ENCODE measurements at regions not wholly inside any gene's neighbourhood (a gene's known extent, or its start where the extent isn't known, plus 50 kb on each side); places are given as distances from the start of the nearest gene placed in this dataset.

DNA sequence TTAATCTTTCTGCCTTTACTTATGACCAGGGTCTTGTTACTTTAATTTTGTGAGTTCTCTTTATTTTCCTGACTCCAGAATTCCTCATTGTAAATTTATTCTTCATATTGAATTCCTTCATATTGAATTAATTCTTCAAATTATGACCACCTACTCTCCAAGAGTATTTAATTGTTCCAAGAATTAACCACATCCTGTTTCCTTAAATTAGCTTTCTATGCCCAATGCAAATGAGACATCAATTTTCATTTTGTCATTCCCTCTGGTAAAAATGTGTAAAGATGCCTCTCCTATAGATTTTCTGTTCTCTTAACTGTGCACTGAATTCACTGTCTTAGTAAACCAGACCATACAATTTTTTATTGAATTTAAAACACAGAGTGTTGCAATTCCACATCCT is 211.2 kb upstream of the GRIA4 start:
- DNase-seq (no peak), FAIRE-seq (no peak)
- no peaks in the 10 kb centered on the region for H3K4me1 ChIP-seq (ENCODE audit: control insufficient read depth in 3 of 3, insufficient read depth in 2 of 3, low read depth in 1 of 3, low read length in 2 of 3)
- H3K9me3 ChIP-seq (ENCODE audit: control insufficient read depth in 2 of 2, insufficient read depth in 1 of 2, low read depth in 1 of 2, low read length in 1 of 2) = no peaks in the 10 kb centered on the region
- no peaks in the 10 kb centered on the region for H3K27me3 ChIP-seq (ENCODE audit: control insufficient read depth in 3 of 3, insufficient read depth in 3 of 3, low read length in 3 of 3)
- H3K4me3 ChIP-seq (ENCODE audit: low read depth in 1 of 3, low read length in 3 of 3) = no peak overlapping the region
- H3K27ac ChIP-seq (ENCODE audit: low read depth in 1 of 3, low read length in 2 of 3) = no peak overlapping the region
- no peaks in the 10 kb centered on the region for H3K36me3 ChIP-seq (ENCODE audit: control insufficient read depth in 3 of 3, insufficient read depth in 2 of 3, low read depth in 1 of 3, low read length in 3 of 3)

DNA sequence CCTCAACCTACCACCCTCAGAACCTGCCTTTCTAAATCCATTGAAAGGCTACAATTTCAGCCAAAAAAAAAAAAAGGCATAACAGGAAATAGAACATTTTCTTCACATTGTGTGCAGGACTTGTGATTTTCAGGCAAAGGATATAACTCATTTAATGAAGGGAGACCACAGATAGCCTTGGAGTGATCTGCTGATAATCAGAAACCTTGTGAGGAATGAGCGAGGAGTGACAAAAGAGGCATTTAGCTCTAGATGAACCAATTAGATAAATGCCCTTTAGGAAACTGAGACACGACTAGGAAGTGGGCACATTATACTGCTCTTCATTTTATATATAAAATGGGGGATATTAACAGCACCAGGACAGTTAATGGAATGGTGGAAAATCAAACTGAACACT is 216.5 kb upstream of the GRIA4 start:
- no peak overlapping the region for H3K4me3 ChIP-seq (ENCODE audit: low read depth in 1 of 3, low read length in 3 of 3)
- FAIRE-seq = no peak
- H3K4me1 ChIP-seq (ENCODE audit: control insufficient read depth in 3 of 3, insufficient read depth in 2 of 3, low read depth in 1 of 3, low read length in 2 of 3) = no peaks in the 10 kb centered on the region
- H3K9me3 ChIP-seq (ENCODE audit: control insufficient read depth in 2 of 2, insufficient read depth in 1 of 2, low read depth in 1 of 2, low read length in 1 of 2) = no peaks in the 10 kb centered on the region
- DNase-seq = no peak
- no peaks in the 10 kb centered on the region for H3K36me3 ChIP-seq (ENCODE audit: control insufficient read depth in 3 of 3, insufficient read depth in 2 of 3, low read depth in 1 of 3, low read length in 3 of 3)
- no peaks in the 10 kb centered on the region for H3K27me3 ChIP-seq (ENCODE audit: control insufficient read depth in 3 of 3, insufficient read depth in 3 of 3, low read length in 3 of 3)
- WGBS, 3 donors = 77 to 89% (median 78%) methylated on average over 2 of the region's 2 CpGs
- no peak overlapping the region for H3K27ac ChIP-seq (ENCODE audit: low read depth in 1 of 3, low read length in 2 of 3)

GRCh38 chr11:105392556-105392955 is 217.3 kb upstream of the GRIA4 start:
- WGBS, 3 donors = 80 to 94% (median 83%) methylated on average over 1 of the region's 1 CpG
- Histone ChIP-seq H3K27ac (ENCODE audit: low read depth in 1 of 3, low read length in 2 of 3) (no peak overlapping the region), H3K4me3 (ENCODE audit: low read depth in 1 of 3, low read length in 3 of 3) (no peak overlapping the region), H3K9me3 (ENCODE audit: control insufficient read depth in 2 of 2, insufficient read depth in 1 of 2, low read depth in 1 of 2, low read length in 1 of 2) (no peaks in the 10 kb centered on the region), H3K27me3 (ENCODE audit: control insufficient read depth in 3 of 3, insufficient read depth in 3 of 3, low read length in 3 of 3) (no peaks in the 10 kb centered on the region), H3K36me3 (ENCODE audit: control insufficient read depth in 3 of 3, insufficient read depth in 2 of 3, low read depth in 1 of 3, low read length in 3 of 3) (no peaks in the 10 kb centered on the region), H3K4me1 (ENCODE audit: control insufficient read depth in 3 of 3, insufficient read depth in 2 of 3, low read depth in 1 of 3, low read length in 2 of 3) (no peaks in the 10 kb centered on the region)
- FAIRE-seq = no peak
- peak in 1 of 2 donors; percentile 8 for DNase-seq

DNA sequence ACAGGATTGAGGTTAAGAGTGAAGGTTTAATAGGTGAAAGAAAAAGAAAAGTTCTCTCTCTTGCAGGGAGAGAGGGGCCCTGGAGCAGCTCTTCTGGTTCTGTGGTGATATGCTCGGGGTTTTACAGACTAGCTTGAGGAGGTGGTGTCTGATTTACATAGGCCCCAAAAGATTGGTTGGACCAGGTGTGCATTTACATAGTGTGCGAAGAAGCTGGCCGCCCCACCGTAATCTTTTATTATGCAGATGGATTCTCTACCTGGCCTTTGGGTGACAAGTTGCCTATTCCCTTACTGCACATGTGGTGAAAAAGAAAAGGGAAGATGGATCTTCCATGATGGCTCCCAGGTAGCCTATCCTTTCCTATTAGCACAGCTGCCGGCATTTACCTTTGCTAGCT is 219.9 kb upstream of the GRIA4 start:
- Histone ChIP-seq H3K36me3 (ENCODE audit: control insufficient read depth in 3 of 3, insufficient read depth in 2 of 3, low read depth in 1 of 3, low read length in 3 of 3) (no peaks in the 10 kb centered on the region), H3K4me3 (ENCODE audit: low read depth in 1 of 3, low read length in 3 of 3) (no peak overlapping the region), H3K9me3 (ENCODE audit: control insufficient read depth in 2 of 2, insufficient read depth in 1 of 2, low read depth in 1 of 2, low read length in 1 of 2) (no peaks in the 10 kb centered on the region), H3K27me3 (ENCODE audit: control insufficient read depth in 3 of 3, insufficient read depth in 3 of 3, low read length in 3 of 3) (no peaks in the 10 kb centered on the region), H3K27ac (ENCODE audit: low read depth in 1 of 3, low read length in 2 of 3) (no peak overlapping the region), H3K4me1 (ENCODE audit: control insufficient read depth in 3 of 3, insufficient read depth in 2 of 3, low read depth in 1 of 3, low read length in 2 of 3) (no peaks in the 10 kb centered on the region)
- DNase-seq = no peak
- FAIRE-seq = no peak
- WGBS, 3 donors = 92 to 95% (median 95%) methylated on average over 5 of the region's 5 CpGs

- FAIRE-seq = peak; percentile 59
- Histone ChIP-seq H3K4me3 (ENCODE audit: low read depth in 1 of 3, low read length in 3 of 3) (no peak overlapping the region), H3K27me3 (ENCODE audit: control insufficient read depth in 3 of 3, insufficient read depth in 3 of 3, low read length in 3 of 3) (no peaks in the 10 kb centered on the region), H3K27ac (ENCODE audit: low read depth in 1 of 3, low read length in 2 of 3) (no peak overlapping the region), H3K4me1 (ENCODE audit: control insufficient read depth in 3 of 3, insufficient read depth in 2 of 3, low read depth in 1 of 3, low read length in 2 of 3) (no peaks in the 10 kb centered on the region), H3K9me3 (ENCODE audit: control insufficient read depth in 2 of 2, insufficient read depth in 1 of 2, low read depth in 1 of 2, low read length in 1 of 2) (no peaks in the 10 kb centered on the region), H3K36me3 (ENCODE audit: control insufficient read depth in 3 of 3, insufficient read depth in 2 of 3, low read depth in 1 of 3, low read length in 3 of 3) (no peaks in the 10 kb centered on the region)
- no peak for DNase-seq
Observed at GRCh38 chr11:105388006-105388405, 221.9 kb upstream of the GRIA4 start.

- Histone ChIP-seq H3K27me3 (ENCODE audit: control insufficient read depth in 3 of 3, insufficient read depth in 3 of 3, low read length in 3 of 3) (no peaks in the 10 kb centered on the region), H3K9me3 (ENCODE audit: control insufficient read depth in 2 of 2, insufficient read depth in 1 of 2, low read depth in 1 of 2, low read length in 1 of 2) (no peaks in the 10 kb centered on the region), H3K4me1 (ENCODE audit: control insufficient read depth in 3 of 3, insufficient read depth in 2 of 3, low read depth in 1 of 3, low read length in 2 of 3) (no peaks in the 10 kb centered on the region), H3K36me3 (ENCODE audit: control insufficient read depth in 3 of 3, insufficient read depth in 2 of 3, low read depth in 1 of 3, low read length in 3 of 3) (no peaks in the 10 kb centered on the region), H3K27ac (ENCODE audit: low read depth in 1 of 3, low read length in 2 of 3) (no peak overlapping the region), H3K4me3 (ENCODE audit: low read depth in 1 of 3, low read length in 3 of 3) (no peak overlapping the region)
- 72 to 92% (median 89%) methylated on average over 3 of the region's 3 CpGs for WGBS, 3 donors
- FAIRE-seq = no peak
- DNase-seq = no peak
Observed at GRCh38 chr11:105381941-105382340, 227.9 kb upstream of the GRIA4 start.

DNA sequence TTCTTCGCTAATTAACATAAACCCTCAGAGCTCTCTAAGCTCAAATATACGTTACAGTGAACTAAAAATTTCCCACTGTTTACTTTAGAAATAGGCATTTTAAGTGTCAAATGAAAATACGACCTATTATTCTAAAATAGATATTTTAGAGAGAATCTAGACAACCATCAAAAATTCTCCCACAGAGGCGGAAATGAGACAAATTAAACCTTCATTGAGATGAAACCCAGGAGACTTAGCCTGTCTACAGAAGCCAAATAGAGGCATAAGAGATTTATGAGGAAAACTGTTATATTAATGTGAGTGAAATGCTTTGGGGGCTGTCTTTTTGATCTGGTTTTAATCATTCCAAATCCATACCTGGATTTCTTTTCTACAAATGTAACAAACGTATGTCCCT is 232.0 kb upstream of the GRIA4 start:
- no peak for FAIRE-seq
- WGBS, 3 donors = 80 to 89% (median 81%) methylated on average over 5 of the region's 5 CpGs
- H3K4me1 ChIP-seq (ENCODE audit: control insufficient read depth in 3 of 3, insufficient read depth in 2 of 3, low read depth in 1 of 3, low read length in 2 of 3) = no peaks in the 10 kb centered on the region

GRCh38 chr11:105372206-105372605 is 232.6 kb upstream of the CARD18 start:
- Histone ChIP-seq H3K27ac (ENCODE audit: low read depth in 1 of 3, low read length in 2 of 3) (no peak overlapping the region), H3K36me3 (ENCODE audit: control insufficient read depth in 3 of 3, insufficient read depth in 2 of 3, low read depth in 1 of 3, low read length in 3 of 3) (no peaks in the 10 kb centered on the region), H3K4me1 (ENCODE audit: control insufficient read depth in 3 of 3, insufficient read depth in 2 of 3, low read depth in 1 of 3, low read length in 2 of 3) (no peaks in the 10 kb centered on the region), H3K27me3 (ENCODE audit: control insufficient read depth in 3 of 3, insufficient read depth in 3 of 3, low read length in 3 of 3) (no peaks in the 10 kb centered on the region), H3K4me3 (ENCODE audit: low read depth in 1 of 3, low read length in 3 of 3) (no peak overlapping the region), H3K9me3 (ENCODE audit: control insufficient read depth in 2 of 2, insufficient read depth in 1 of 2, low read depth in 1 of 2, low read length in 1 of 2) (peaks cover 0 to 16% of the 10 kb centered on the region in 2 donors)
- FAIRE-seq = no peak
- WGBS, 3 donors = 70 to 75% (median 74%) methylated on average over 6 of the region's 6 CpGs
- no peak for DNase-seq

More for the DNA sequence above, 232.0 kb upstream of the GRIA4 start:
- H3K9me3 ChIP-seq (ENCODE audit: control insufficient read depth in 2 of 2, insufficient read depth in 1 of 2, low read depth in 1 of 2, low read length in 1 of 2) = peaks cover 0 to 16% of the 10 kb centered on the region in 2 donors
- no peaks in the 10 kb centered on the region for H3K27me3 ChIP-seq (ENCODE audit: control insufficient read depth in 3 of 3, insufficient read depth in 3 of 3, low read length in 3 of 3)
- no peaks in the 10 kb centered on the region for H3K36me3 ChIP-seq (ENCODE audit: control insufficient read depth in 3 of 3, insufficient read depth in 2 of 3, low read depth in 1 of 3, low read length in 3 of 3)
- no peak for DNase-seq
- no peak overlapping the region for H3K4me3 ChIP-seq (ENCODE audit: low read depth in 1 of 3, low read length in 3 of 3)
- H3K27ac ChIP-seq (ENCODE audit: low read depth in 1 of 3, low read length in 2 of 3) = no peak overlapping the region

DNA sequence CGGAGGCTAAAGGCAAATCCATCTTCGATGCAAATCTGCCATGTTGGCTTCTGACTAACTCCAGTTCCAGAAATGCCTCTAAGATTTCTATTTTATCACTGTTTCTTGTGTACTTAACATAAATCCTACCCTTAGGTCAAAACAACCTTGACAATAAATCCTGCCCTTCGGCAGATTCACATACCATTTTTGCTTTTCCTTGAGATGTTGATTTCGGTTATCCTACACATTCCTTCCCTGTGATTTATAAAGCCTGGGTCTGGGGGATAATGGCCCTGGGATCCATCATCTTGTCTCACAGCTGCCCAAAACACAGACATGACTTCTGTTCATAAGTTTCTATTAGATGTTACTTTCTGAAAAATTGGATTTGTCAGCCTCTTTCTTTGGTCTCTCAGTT is 231.7 kb upstream of the CARD18 start:
- Histone ChIP-seq H3K36me3 (ENCODE audit: control insufficient read depth in 3 of 3, insufficient read depth in 2 of 3, low read depth in 1 of 3, low read length in 3 of 3) (no peaks in the 10 kb centered on the region), H3K4me3 (ENCODE audit: low read depth in 1 of 3, low read length in 3 of 3) (no peak overlapping the region), H3K27me3 (ENCODE audit: control insufficient read depth in 3 of 3, insufficient read depth in 3 of 3, low read length in 3 of 3) (no peaks in the 10 kb centered on the region), H3K9me3 (ENCODE audit: control insufficient read depth in 2 of 2, insufficient read depth in 1 of 2, low read depth in 1 of 2, low read length in 1 of 2) (peaks cover 0 to 10% of the 10 kb centered on the region in 2 donors), H3K4me1 (ENCODE audit: control insufficient read depth in 3 of 3, insufficient read depth in 2 of 3, low read depth in 1 of 3, low read length in 2 of 3) (no peaks in the 10 kb centered on the region), H3K27ac (ENCODE audit: low read depth in 1 of 3, low read length in 2 of 3) (no peak overlapping the region)
- FAIRE-seq = no peak
- 70 to 82% (median 81%) methylated on average over 4 of the region's 4 CpGs for WGBS, 3 donors
- no peak for DNase-seq
